Calu3 (cell line): ENCODE measurements at regions not wholly inside any gene's neighbourhood (a gene's known extent, or its start where the extent isn't known, plus 50 kb on each side); places are given as distances from the start of the nearest gene placed in this dataset.

Source experiments
- BruUV-seq: library from RNA; stranded (reverse); fragments of 400-500 nt; replicated peaks from 2 replicates; lab custom pipeline; 2021; lab: Mats Ljungman, UMichigan
- CTCF ChIA-PET: fragments of 300-600 bp; sonication (Branson Sonifier 250); formaldehyde crosslinking; loops from one replicate; lab custom pipeline; 2022; ENCODE audit warnings: antibody characterized with exemption; lab: Charles Lee
- DNase-seq: peaks from one replicate; pipeline ENCODE4 v3.0.0; 2022
- H3K27ac Mint-ChIP-seq: one replicate; pipeline ENCODE4 v1.8.0; 2022; ENCODE audit warnings: mixed read lengths; ENCODE audit not compliant: unreplicated experiment
- H3K27me3 Mint-ChIP-seq: one replicate; pipeline ENCODE4 v1.8.0; 2022; ENCODE audit warnings: mixed read lengths; ENCODE audit not compliant: unreplicated experiment
- H3K36me3 Mint-ChIP-seq: one replicate; pipeline ENCODE4 v1.8.0; 2022; ENCODE audit warnings: mild to moderate bottlenecking, moderate library complexity, mixed read lengths; ENCODE audit not compliant: insufficient read depth, unreplicated experiment
- H3K4me1 Mint-ChIP-seq: one replicate; pipeline ENCODE4 v1.8.0; 2022; ENCODE audit warnings: mild to moderate bottlenecking, low read depth, mixed read lengths; ENCODE audit not compliant: unreplicated experiment
- H3K4me3 Mint-ChIP-seq: one replicate; pipeline ENCODE4 v1.8.0; 2022; ENCODE audit warnings: mild to moderate bottlenecking, low read depth, moderate library complexity, mixed read lengths; ENCODE audit not compliant: unreplicated experiment
- H3K9me3 Mint-ChIP-seq: one replicate; pipeline ENCODE4 v1.8.0; 2022; ENCODE audit warnings: low read depth, mixed read lengths; ENCODE audit not compliant: unreplicated experiment
- CTCF ChIP-seq: fragments of 200-600 bp; IDR thresholded peaks from one replicate; pipeline ENCODE4 v1.8.0; 2022; ENCODE audit warnings: antibody characterized with exemption; ENCODE audit not compliant: unreplicated experiment
- intact Hi-C: fragments of 100-400 bp; cut with micrococcal nuclease; formaldehyde crosslinking; loops from one replicate; pipeline ENCODE4 v1.10.0; 2022; ENCODE audit not compliant: unreplicated experiment

GRCh38 chr2:153005071-153005730, 286.8 kb downstream of the ARL6IP6 start:
- DNase-seq, result no peak
- no peak for TF ChIP-seq CTCF
- Mint-ChIP-seq H3K4me1 (no peaks in the 10 kb centered on the region), H3K9me3 (no peaks in the 10 kb centered on the region), H3K27me3 (no peaks in the 10 kb centered on the region), H3K4me3 (no peak overlapping the region), H3K27ac (no peak overlapping the region), H3K36me3 (no peaks in the 10 kb centered on the region)
- BruUV-seq, result no TSS peak
- CTCF ChIA-PET, result interaction anchor here (0.6 kb wide), 1 partner anchor 1227 kb away, joined by 5 read pairs; no protein-coding TSS in a partner anchor
- intact Hi-C loops, result no loop called here

GRCh38 chr2:153004627-153005026, 286.2 kb downstream of the ARL6IP6 start:
- no peak overlapping the region for H3K27ac Mint-ChIP-seq
- TF ChIP-seq CTCF, result no peak
- no peak overlapping the region for H3K4me3 Mint-ChIP-seq
- no TSS peak for BruUV-seq
- no peaks in the 10 kb centered on the region for H3K9me3 Mint-ChIP-seq
- no peaks in the 10 kb centered on the region for H3K27me3 Mint-ChIP-seq
- no peak for DNase-seq
- CTCF ChIA-PET, result no interaction called here
- H3K4me1 Mint-ChIP-seq, result no peaks in the 10 kb centered on the region
- intact Hi-C loops, result no loop called here
- no peaks in the 10 kb centered on the region for H3K36me3 Mint-ChIP-seq

- intact Hi-C loops, result no loop called here
- no peak overlapping the region for H3K4me3 Mint-ChIP-seq
- H3K27me3 Mint-ChIP-seq, result no peaks in the 10 kb centered on the region
- no peak overlapping the region for H3K27ac Mint-ChIP-seq
- no TSS peak for BruUV-seq
- H3K36me3 Mint-ChIP-seq, result no peaks in the 10 kb centered on the region
- H3K9me3 Mint-ChIP-seq, result peaks cover 13% of the 10 kb centered on the region
- TF ChIP-seq CTCF, result no peak
- CTCF ChIA-PET, result no interaction called here
- no peaks in the 10 kb centered on the region for H3K4me1 Mint-ChIP-seq
- DNase-seq, result no peak
These were observed 255.7 kb downstream of the ARL6IP6 start for GRCh38 chr2:152974146-152974545.

- no peak for TF ChIP-seq CTCF
- no peak for DNase-seq
- Mint-ChIP-seq H3K4me1 (no peaks in the 10 kb centered on the region), H3K27ac (no peak overlapping the region), H3K27me3 (no peaks in the 10 kb centered on the region), H3K9me3 (peaks cover 17% of the 10 kb centered on the region), H3K36me3 (no peaks in the 10 kb centered on the region), H3K4me3 (no peak overlapping the region)
- BruUV-seq, result no TSS peak
- CTCF ChIA-PET, result no interaction called here
- intact Hi-C loops, result no loop called here
These were observed 253.3 kb downstream of the ARL6IP6 start for GRCh38 chr2:152971685-152972084.
